HG02571 (cell line): ENCODE measurements at regions not wholly inside any gene's neighbourhood (a gene's known extent, or its start where the extent isn't known, plus 50 kb on each side); places are given as distances from the start of the nearest gene placed in this dataset.
"Not testable (repeated sequence)": the region's sequence is repeated elsewhere in the genome, so short reads cannot be mapped to it uniquely, and the experiment has no call there.

Source experiments
- ATAC-seq: cut with Tn5 transposase; IDR thresholded peaks from one replicate; pipeline ENCODE4 v1.9.1; 2021; ENCODE audit warnings: mild to moderate bottlenecking, moderate library complexity; ENCODE audit not compliant: unreplicated experiment

GRCh38 chr1:117702654-117703053 lies 96.8 kb downstream of the TENT5C start:
- ATAC-seq, result no peak

- ATAC-seq, result no peak
Observed at GRCh38 chr1:117707371-117707770, 101.5 kb downstream of the TENT5C start.

- ATAC-seq, result no peak
Observed at GRCh38 chr1:117708323-117709248, 102.7 kb downstream of the TENT5C start.

- ATAC-seq, result no peak
Observed at GRCh38 chr1:117709249-117709691, 103.4 kb downstream of the TENT5C start.

GRCh38 chr1:117710710-117711109 lies 104.9 kb downstream of the TENT5C start:
- ATAC-seq, result no peak

- no peak for ATAC-seq
Observed at GRCh38 chr1:117712621-117713020, 106.8 kb downstream of the TENT5C start.

GRCh38 chr1:117714546-117714945 lies 108.7 kb downstream of the TENT5C start:
- ATAC-seq, result no peak

GRCh38 chr1:117716030-117716429 lies 110.2 kb downstream of the TENT5C start:
- ATAC-seq, result not testable (repeated sequence)

- not testable (repeated sequence) for ATAC-seq
Observed at GRCh38 chr1:117717980-117718379, 112.1 kb downstream of the TENT5C start.

GRCh38 chr1:117718596-117718995 lies 112.7 kb downstream of the TENT5C start:
- not testable (repeated sequence) for ATAC-seq

GRCh38 chr1:117719004-117719403 lies 113.2 kb downstream of the TENT5C start:
- no peak for ATAC-seq

- ATAC-seq, result no peak
Observed at GRCh38 chr1:117732065-117732797, 126.4 kb downstream of the TENT5C start.

- ATAC-seq, result no peak
Observed at GRCh38 chr1:117732956-117733355, 127.1 kb downstream of the TENT5C start.

- no peak for ATAC-seq
Observed at GRCh38 chr1:117734403-117734802, 128.6 kb downstream of the TENT5C start.

- no peak for ATAC-seq
Observed at GRCh38 chr1:117735045-117735992, 129.5 kb downstream of the TENT5C start.

- no peak for ATAC-seq
Observed at GRCh38 chr1:117739504-117739903, 133.7 kb downstream of the TENT5C start.

- no peak for ATAC-seq
Observed at GRCh38 chr1:117740496-117740895, 134.6 kb downstream of the TENT5C start.

- ATAC-seq, result not testable (repeated sequence)
Observed at GRCh38 chr1:117746565-117746964, 140.7 kb downstream of the TENT5C start.

GRCh38 chr1:117747605-117748004 lies 141.8 kb downstream of the TENT5C start:
- no peak for ATAC-seq

GRCh38 chr1:117751321-117751720 lies 145.5 kb downstream of the TENT5C start:
- ATAC-seq, result no peak

GRCh38 chr1:117752661-117753060 lies 146.8 kb downstream of the TENT5C start:
- no peak for ATAC-seq
